ENCODE measurements at regions not wholly inside any gene's neighbourhood (a gene's known extent, or its start where the extent isn't known, plus 50 kb on each side); places are given as distances from the start of the nearest gene placed in this dataset.

- peaks cover 0 to 4% of the 10 kb centered on the region in 2 donors for H3K9me3 Mint-ChIP-seq
- no peaks in the 10 kb centered on the region for H3K27me3 Mint-ChIP-seq
- ATAC-seq (no peak), DNase-seq (no peak)
- no peak overlapping the region for H3K27ac Mint-ChIP-seq
- H3K4me1 Mint-ChIP-seq = no peaks in the 10 kb centered on the region
- H3K4me3 Mint-ChIP-seq = no peak overlapping the region
Measured at GRCh38 chr5:163185315-163185714, 252.1 kb upstream of the CCNG1 start.

- no peaks in the 10 kb centered on the region for H3K4me1 Mint-ChIP-seq
- no peak overlapping the region for H3K27ac Mint-ChIP-seq
- ATAC-seq = no peak
- no peak overlapping the region for H3K4me3 Mint-ChIP-seq
- H3K9me3 Mint-ChIP-seq = peaks cover 2 to 10% of the 10 kb centered on the region in 2 donors
- DNase-seq = no peak
- H3K27me3 Mint-ChIP-seq = no peaks in the 10 kb centered on the region
Measured at GRCh38 chr5:163189023-163189553, 248.3 kb upstream of the CCNG1 start.

GRCh38 chr5:163190283-163190682 is 247.1 kb upstream of the CCNG1 start:
- no peaks in the 10 kb centered on the region for H3K27me3 Mint-ChIP-seq
- no peak for DNase-seq
- no peak for ATAC-seq
- H3K9me3 Mint-ChIP-seq = peaks cover 9 to 18% of the 10 kb centered on the region in 2 donors
- no peak overlapping the region for H3K4me3 Mint-ChIP-seq
- H3K4me1 Mint-ChIP-seq = no peaks in the 10 kb centered on the region
- H3K27ac Mint-ChIP-seq = no peak overlapping the region

- ATAC-seq (no peak), DNase-seq (no peak)
- Mint-ChIP-seq H3K4me3 (no peak overlapping the region), H3K27ac (no peak overlapping the region), H3K27me3 (no peaks in the 10 kb centered on the region), H3K4me1 (no peaks in the 10 kb centered on the region), H3K9me3 (peaks cover 9 to 18% of the 10 kb centered on the region in 2 donors)
Measured at GRCh38 chr5:163190784-163191183, 246.6 kb upstream of the CCNG1 start.

- H3K4me1 Mint-ChIP-seq = no peaks in the 10 kb centered on the region
- no peak overlapping the region for H3K4me3 Mint-ChIP-seq
- no peak for DNase-seq
- H3K27me3 Mint-ChIP-seq = no peaks in the 10 kb centered on the region
- no peak for ATAC-seq
- H3K27ac Mint-ChIP-seq = no peak overlapping the region
- peaks cover 13 to 18% of the 10 kb centered on the region in 2 donors for H3K9me3 Mint-ChIP-seq
Measured at GRCh38 chr5:163193886-163194285, 243.5 kb upstream of the CCNG1 start.

- DNase-seq = no peak
- no peak overlapping the region for H3K4me3 Mint-ChIP-seq
- no peak for ATAC-seq
- peaks cover 18 to 22% of the 10 kb centered on the region in 2 donors for H3K9me3 Mint-ChIP-seq
- H3K4me1 Mint-ChIP-seq = no peaks in the 10 kb centered on the region
- H3K27ac Mint-ChIP-seq = no peak overlapping the region
- no peaks in the 10 kb centered on the region for H3K27me3 Mint-ChIP-seq
Measured at GRCh38 chr5:163205645-163206044, 231.8 kb upstream of the CCNG1 start.

- ATAC-seq (no peak), DNase-seq (no peak)
Measured at GRCh38 chr5:163221581-163221980, 215.8 kb upstream of the CCNG1 start.

GRCh38 chr5:163222982-163223381 is 214.4 kb upstream of the CCNG1 start:
- no peak for ATAC-seq
- Mint-ChIP-seq H3K4me1 (no peaks in the 10 kb centered on the region), H3K9me3 (peaks cover 4 to 7% of the 10 kb centered on the region in 2 donors), H3K27ac (no peak overlapping the region), H3K27me3 (no peaks in the 10 kb centered on the region), H3K4me3 (no peak overlapping the region)
- DNase-seq = no peak

More at GRCh38 chr5:163221581-163221980, 215.8 kb upstream of the CCNG1 start:
- H3K27me3 Mint-ChIP-seq = no peaks in the 10 kb centered on the region
- peaks cover 4 to 7% of the 10 kb centered on the region in 2 donors for H3K9me3 Mint-ChIP-seq
- H3K27ac Mint-ChIP-seq = no peak overlapping the region
- no peak overlapping the region for H3K4me3 Mint-ChIP-seq
- no peaks in the 10 kb centered on the region for H3K4me1 Mint-ChIP-seq

GRCh38 chr5:163244445-163244987 is 192.9 kb upstream of the CCNG1 start:
- Mint-ChIP-seq H3K4me1 (no peaks in the 10 kb centered on the region), H3K4me3 (no peak overlapping the region), H3K9me3 (peaks cover 0 to 9% of the 10 kb centered on the region in 2 donors), H3K27ac (no peak overlapping the region), H3K27me3 (no peaks in the 10 kb centered on the region)
- ATAC-seq (no peak), DNase-seq (no peak)

- ATAC-seq (no peak), DNase-seq (no peak)
- Mint-ChIP-seq H3K27me3 (no peaks in the 10 kb centered on the region), H3K4me1 (no peaks in the 10 kb centered on the region), H3K4me3 (no peak overlapping the region), H3K9me3 (peaks cover 0 to 9% of the 10 kb centered on the region in 2 donors), H3K27ac (no peak overlapping the region)
Measured at GRCh38 chr5:163245584-163245983, 191.8 kb upstream of the CCNG1 start.

GRCh38 chr5:163248333-163248732 is 189.1 kb upstream of the CCNG1 start:
- no peak for DNase-seq
- Mint-ChIP-seq H3K4me1 (no peaks in the 10 kb centered on the region), H3K27me3 (no peaks in the 10 kb centered on the region), H3K4me3 (no peak overlapping the region), H3K27ac (no peak overlapping the region), H3K9me3 (peaks cover 0 to under 1% of the 10 kb centered on the region in 2 donors)
- no peak for ATAC-seq

GRCh38 chr5:163248871-163249270 is 188.5 kb upstream of the CCNG1 start:
- ATAC-seq (no peak), DNase-seq (no peak)
- no peak overlapping the region for H3K4me3 Mint-ChIP-seq
- H3K27ac Mint-ChIP-seq = no peak overlapping the region
- H3K4me1 Mint-ChIP-seq = no peaks in the 10 kb centered on the region
- H3K27me3 Mint-ChIP-seq = no peaks in the 10 kb centered on the region
- H3K9me3 Mint-ChIP-seq = peaks cover 0 to 6% of the 10 kb centered on the region in 2 donors

GRCh38 chr5:163252950-163253349 is 184.4 kb upstream of the CCNG1 start:
- no peak overlapping the region for H3K4me3 Mint-ChIP-seq
- DNase-seq (no peak), ATAC-seq (no peak)
- H3K27me3 Mint-ChIP-seq = no peaks in the 10 kb centered on the region
- H3K27ac Mint-ChIP-seq = no peak overlapping the region
- peaks cover 0 to 6% of the 10 kb centered on the region in 2 donors for H3K9me3 Mint-ChIP-seq
- no peaks in the 10 kb centered on the region for H3K4me1 Mint-ChIP-seq

GRCh38 chr5:163259495-163259894 is 177.9 kb upstream of the CCNG1 start:
- ATAC-seq (no peak), DNase-seq (no peak)
- Mint-ChIP-seq H3K4me3 (no peak overlapping the region), H3K27me3 (no peaks in the 10 kb centered on the region), H3K27ac (no peak overlapping the region), H3K9me3 (no peaks in the 10 kb centered on the region), H3K4me1 (no peaks in the 10 kb centered on the region)

GRCh38 chr5:163260471-163260870 is 176.9 kb upstream of the CCNG1 start:
- no peak for DNase-seq
- no peak overlapping the region for H3K27ac Mint-ChIP-seq
- no peaks in the 10 kb centered on the region for H3K9me3 Mint-ChIP-seq
- no peak for ATAC-seq
- no peak overlapping the region for H3K4me3 Mint-ChIP-seq
- no peaks in the 10 kb centered on the region for H3K4me1 Mint-ChIP-seq
- no peaks in the 10 kb centered on the region for H3K27me3 Mint-ChIP-seq

GRCh38 chr5:163260961-163261360 is 176.4 kb upstream of the CCNG1 start:
- Mint-ChIP-seq H3K4me3 (no peak overlapping the region), H3K27me3 (no peaks in the 10 kb centered on the region), H3K4me1 (no peaks in the 10 kb centered on the region), H3K9me3 (no peaks in the 10 kb centered on the region), H3K27ac (peak overlapping the region in 1 of 2 donors; percentile 72)
- ATAC-seq (no peak), DNase-seq (no peak)

Measured in stimulated activated naive CD8-positive, alpha-beta T cell treated with anti-CD3 and anti-CD28 coated beads, Interleukin-15, amount 100 ng/mL, for 72 hours (primary cell).